WTC11 (cell line): ENCODE measurements at regions not wholly inside any gene's neighbourhood (a gene's known extent, or its start where the extent isn't known, plus 50 kb on each side); places are given as distances from the start of the nearest gene placed in this dataset.

ENCODE experiments used
- ATAC-seq: fragments of 200-7000 bp; cut with Tn5 transposase; 2 replicates; pipeline ENCODE4 v1.10.0; 2021; ENCODE audit warnings: mild to moderate bottlenecking, moderate library complexity
- CTCF ChIA-PET: fragments of 300-600 bp; sonication (Branson Sonifier 250); formaldehyde crosslinking; loops from one replicate; lab custom pipeline; 2021; ENCODE audit warnings: antibody characterized with exemption; lab: Charles Lee
- POLR2A ChIA-PET: fragments of 350-600 bp; sonication (Branson Sonifier 250); formaldehyde crosslinking; loops from one replicate; lab custom pipeline; 2021; ENCODE audit warnings: antibody characterized with exemption; lab: Charles Lee
- DNase-seq: peaks from one replicate; pipeline ENCODE4 v3.0.0; 2021; ENCODE audit warnings: low spot score
- H3K27ac Mint-ChIP-seq: 2 replicates; pipeline ENCODE4 v1.8.0; 2021; ENCODE audit warnings: mixed read lengths
- H3K27me3 Mint-ChIP-seq: 2 replicates; pipeline ENCODE4 v1.8.0; 2021; ENCODE audit warnings: low read depth, mild to moderate bottlenecking, moderate library complexity, mixed read lengths
- H3K36me3 Mint-ChIP-seq: 2 replicates; pipeline ENCODE4 v1.8.0; 2021; ENCODE audit warnings: mixed read lengths
- H3K4me1 Mint-ChIP-seq: 2 replicates; pipeline ENCODE4 v1.8.0; 2022; ENCODE audit warnings: mixed read lengths
- H3K4me3 Mint-ChIP-seq: 2 replicates; pipeline ENCODE4 v1.8.0; 2021; ENCODE audit warnings: mild to moderate bottlenecking, moderate library complexity, mixed read lengths
- H3K9me3 Mint-ChIP-seq: 2 replicates; pipeline ENCODE4 v1.8.0; 2021; ENCODE audit warnings: mixed read lengths
- FOXK1 ChIP-seq: sonication (generic); formaldehyde crosslinking; IDR thresholded peaks from 2 replicates; pipeline ENCODE4 v1.8.0; 2022; ENCODE audit warnings: mild to moderate bottlenecking, moderate library complexity, missing genetic modification reagents
- HMGA2 ChIP-seq: fragments of 250-450 bp; sonication (Bioruptor Pico); IDR thresholded peaks from 2 replicates; pipeline ENCODE4 v1.4.0; 2021; ENCODE audit warnings: mild to moderate bottlenecking, moderate library complexity
- NFYB ChIP-seq: sonication (generic); formaldehyde crosslinking; conservative IDR thresholded peaks from 2 replicates; pipeline ENCODE4 v1.8.0; 2022; ENCODE audit warnings: low read depth, missing genetic modification reagents
- NR3C1 ChIP-seq: sonication (generic); formaldehyde crosslinking; conservative IDR thresholded peaks from 2 replicates; pipeline ENCODE4 v1.8.1; 2023; ENCODE audit warnings: low read depth, mild to moderate bottlenecking, missing genetic modification reagents
- RELA ChIP-seq: sonication (generic); formaldehyde crosslinking; IDR thresholded peaks from 2 replicates; pipeline ENCODE4 v1.8.1; 2022; ENCODE audit warnings: missing genetic modification reagents, mild to moderate bottlenecking, borderline replicate concordance
- SP1 ChIP-seq: sonication (generic); formaldehyde crosslinking; conservative IDR thresholded peaks from 2 replicates; pipeline ENCODE4 v1.8.1; 2022; ENCODE audit warnings: missing genetic modification reagents
- TCF7 ChIP-seq: sonication (generic); formaldehyde crosslinking; IDR thresholded peaks from 2 replicates; pipeline ENCODE4 v1.8.0; 2022; ENCODE audit warnings: mild to moderate bottlenecking, low read depth, missing genetic modification reagents, moderate library complexity
- ZBTB21 ChIP-seq: sonication (generic); formaldehyde crosslinking; IDR thresholded peaks from 2 replicates; pipeline ENCODE4 v1.8.1; 2023; ENCODE audit warnings: mild to moderate bottlenecking, missing genetic modification reagents, borderline replicate concordance
- TF ChIP-seq, protein P1 (sequence below): sonication (generic); formaldehyde crosslinking; IDR thresholded peaks from 2 replicates; pipeline ENCODE4 v1.8.1; 2023; ENCODE audit warnings: mild to moderate bottlenecking, missing genetic modification reagents
- TF ChIP-seq, protein P2 (sequence below): sonication (generic); formaldehyde crosslinking; IDR thresholded peaks from 2 replicates; pipeline ENCODE4 v1.8.1; 2023; ENCODE audit warnings: mild to moderate bottlenecking, missing genetic modification reagents, borderline replicate concordance
- TF ChIP-seq, protein P3 (sequence below): sonication (generic); formaldehyde crosslinking; IDR thresholded peaks from 2 replicates; pipeline ENCODE4 v1.8.0; 2022; ENCODE audit warnings: mild to moderate bottlenecking, missing genetic modification reagents
- TF ChIP-seq, protein P4 (sequence below): fragments of 250-450 bp; sonication (Bioruptor Pico); IDR thresholded peaks from 2 replicates; pipeline ENCODE4 v1.9.0; 2021; ENCODE audit warnings: moderate library complexity, mild to moderate bottlenecking, inconsistent platforms, borderline replicate concordance
- TF ChIP-seq, protein P5 (sequence below): sonication (generic); formaldehyde crosslinking; IDR thresholded peaks from 2 replicates; pipeline ENCODE4 v1.8.1; 2022; ENCODE audit warnings: mild to moderate bottlenecking, moderate library complexity, missing genetic modification reagents
- TF ChIP-seq, protein P6 (sequence below): fragments of 250-450 bp; sonication (Bioruptor Pico); IDR thresholded peaks from 2 replicates; pipeline ENCODE4 v1.8.0; 2021; ENCODE audit warnings: mild to moderate bottlenecking
- TF ChIP-seq, protein P7 (sequence below): sonication (generic); formaldehyde crosslinking; IDR thresholded peaks from 2 replicates; pipeline ENCODE4 v1.8.0; 2023; ENCODE audit warnings: mild to moderate bottlenecking, missing genetic modification reagents
- TF ChIP-seq, protein P8 (sequence below): sonication (generic); formaldehyde crosslinking; IDR thresholded peaks from 2 replicates; pipeline ENCODE4 v1.8.1; 2022; ENCODE audit warnings: mild to moderate bottlenecking, missing genetic modification reagents, moderate library complexity, borderline replicate concordance

DNA sequence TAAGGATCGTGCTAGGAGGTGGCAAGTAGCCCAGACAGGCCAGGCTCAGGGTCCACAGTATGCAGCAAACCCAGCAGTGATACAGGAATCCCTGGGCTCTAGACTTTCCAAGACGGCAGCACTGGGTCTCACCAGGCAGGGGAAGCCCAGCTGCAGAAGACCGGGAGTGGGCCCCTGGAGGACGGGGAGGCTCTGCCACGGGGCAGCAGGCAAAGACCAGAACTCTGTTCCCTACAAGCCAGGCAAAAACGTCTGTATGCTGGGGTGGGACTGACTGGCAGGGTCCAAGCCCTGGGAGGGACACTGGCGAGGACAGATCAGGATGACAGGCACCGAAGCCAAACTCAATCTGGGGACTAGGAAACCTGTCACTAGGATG, 98.9 kb upstream of the SEC11C start (continued):
- TF ChIP-seq, protein P1, sequence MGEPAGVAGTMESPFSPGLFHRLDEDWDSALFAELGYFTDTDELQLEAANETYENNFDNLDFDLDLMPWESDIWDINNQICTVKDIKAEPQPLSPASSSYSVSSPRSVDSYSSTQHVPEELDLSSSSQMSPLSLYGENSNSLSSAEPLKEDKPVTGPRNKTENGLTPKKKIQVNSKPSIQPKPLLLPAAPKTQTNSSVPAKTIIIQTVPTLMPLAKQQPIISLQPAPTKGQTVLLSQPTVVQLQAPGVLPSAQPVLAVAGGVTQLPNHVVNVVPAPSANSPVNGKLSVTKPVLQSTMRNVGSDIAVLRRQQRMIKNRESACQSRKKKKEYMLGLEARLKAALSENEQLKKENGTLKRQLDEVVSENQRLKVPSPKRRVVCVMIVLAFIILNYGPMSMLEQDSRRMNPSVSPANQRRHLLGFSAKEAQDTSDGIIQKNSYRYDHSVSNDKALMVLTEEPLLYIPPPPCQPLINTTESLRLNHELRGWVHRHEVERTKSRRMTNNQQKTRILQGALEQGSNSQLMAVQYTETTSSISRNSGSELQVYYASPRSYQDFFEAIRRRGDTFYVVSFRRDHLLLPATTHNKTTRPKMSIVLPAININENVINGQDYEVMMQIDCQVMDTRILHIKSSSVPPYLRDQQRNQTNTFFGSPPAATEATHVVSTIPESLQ (CRISPR knock-in tag): no peak
- TF ChIP-seq HMGA2: no peak

DNA sequence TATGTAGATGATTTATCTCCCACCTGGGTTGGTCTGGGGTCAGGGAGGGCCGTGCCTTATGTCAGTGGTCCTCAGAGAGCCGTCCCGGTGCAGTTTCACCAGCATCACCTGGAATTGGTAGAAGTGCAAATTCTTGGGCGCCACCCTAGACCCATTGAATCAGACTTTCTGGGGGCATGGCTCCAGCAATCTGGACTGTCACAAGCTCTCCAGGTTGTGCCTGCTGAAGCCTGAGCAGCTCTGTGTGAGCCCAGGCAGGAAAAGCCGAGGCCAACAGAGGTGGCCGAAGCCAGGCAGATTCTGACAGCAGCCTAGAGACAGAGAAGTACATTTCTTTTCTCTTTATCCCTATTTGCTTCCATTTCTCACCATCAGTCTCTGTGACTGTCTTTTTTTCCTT, 98.4 kb upstream of the SEC11C start:
- H3K4me3 Mint-ChIP-seq: no peak overlapping the region
- no peak for DNase-seq
- 0 out of 2 replicates have a peak, but pooled peaks cover 5% of the 10 kb centered on the region for H3K4me1 Mint-ChIP-seq
- TF ChIP-seq, protein P2, sequence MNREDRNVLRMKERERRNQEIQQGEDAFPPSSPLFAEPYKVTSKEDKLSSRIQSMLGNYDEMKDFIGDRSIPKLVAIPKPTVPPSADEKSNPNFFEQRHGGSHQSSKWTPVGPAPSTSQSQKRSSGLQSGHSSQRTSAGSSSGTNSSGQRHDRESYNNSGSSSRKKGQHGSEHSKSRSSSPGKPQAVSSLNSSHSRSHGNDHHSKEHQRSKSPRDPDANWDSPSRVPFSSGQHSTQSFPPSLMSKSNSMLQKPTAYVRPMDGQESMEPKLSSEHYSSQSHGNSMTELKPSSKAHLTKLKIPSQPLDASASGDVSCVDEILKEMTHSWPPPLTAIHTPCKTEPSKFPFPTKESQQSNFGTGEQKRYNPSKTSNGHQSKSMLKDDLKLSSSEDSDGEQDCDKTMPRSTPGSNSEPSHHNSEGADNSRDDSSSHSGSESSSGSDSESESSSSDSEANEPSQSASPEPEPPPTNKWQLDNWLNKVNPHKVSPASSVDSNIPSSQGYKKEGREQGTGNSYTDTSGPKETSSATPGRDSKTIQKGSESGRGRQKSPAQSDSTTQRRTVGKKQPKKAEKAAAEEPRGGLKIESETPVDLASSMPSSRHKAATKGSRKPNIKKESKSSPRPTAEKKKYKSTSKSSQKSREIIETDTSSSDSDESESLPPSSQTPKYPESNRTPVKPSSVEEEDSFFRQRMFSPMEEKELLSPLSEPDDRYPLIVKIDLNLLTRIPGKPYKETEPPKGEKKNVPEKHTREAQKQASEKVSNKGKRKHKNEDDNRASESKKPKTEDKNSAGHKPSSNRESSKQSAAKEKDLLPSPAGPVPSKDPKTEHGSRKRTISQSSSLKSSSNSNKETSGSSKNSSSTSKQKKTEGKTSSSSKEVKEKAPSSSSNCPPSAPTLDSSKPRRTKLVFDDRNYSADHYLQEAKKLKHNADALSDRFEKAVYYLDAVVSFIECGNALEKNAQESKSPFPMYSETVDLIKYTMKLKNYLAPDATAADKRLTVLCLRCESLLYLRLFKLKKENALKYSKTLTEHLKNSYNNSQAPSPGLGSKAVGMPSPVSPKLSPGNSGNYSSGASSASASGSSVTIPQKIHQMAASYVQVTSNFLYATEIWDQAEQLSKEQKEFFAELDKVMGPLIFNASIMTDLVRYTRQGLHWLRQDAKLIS (CRISPR knock-in tag): no peak
- TF ChIP-seq NR3C1 (CRISPR knock-in tag) (no peak), SP1 (CRISPR knock-in tag) (no peak), NFYB (no peak), TCF7 (CRISPR knock-in tag) (no peak), FOXK1 (CRISPR knock-in tag) (no peak), ZBTB21 (no peak), RELA (no peak)
- TF ChIP-seq, protein P3, sequence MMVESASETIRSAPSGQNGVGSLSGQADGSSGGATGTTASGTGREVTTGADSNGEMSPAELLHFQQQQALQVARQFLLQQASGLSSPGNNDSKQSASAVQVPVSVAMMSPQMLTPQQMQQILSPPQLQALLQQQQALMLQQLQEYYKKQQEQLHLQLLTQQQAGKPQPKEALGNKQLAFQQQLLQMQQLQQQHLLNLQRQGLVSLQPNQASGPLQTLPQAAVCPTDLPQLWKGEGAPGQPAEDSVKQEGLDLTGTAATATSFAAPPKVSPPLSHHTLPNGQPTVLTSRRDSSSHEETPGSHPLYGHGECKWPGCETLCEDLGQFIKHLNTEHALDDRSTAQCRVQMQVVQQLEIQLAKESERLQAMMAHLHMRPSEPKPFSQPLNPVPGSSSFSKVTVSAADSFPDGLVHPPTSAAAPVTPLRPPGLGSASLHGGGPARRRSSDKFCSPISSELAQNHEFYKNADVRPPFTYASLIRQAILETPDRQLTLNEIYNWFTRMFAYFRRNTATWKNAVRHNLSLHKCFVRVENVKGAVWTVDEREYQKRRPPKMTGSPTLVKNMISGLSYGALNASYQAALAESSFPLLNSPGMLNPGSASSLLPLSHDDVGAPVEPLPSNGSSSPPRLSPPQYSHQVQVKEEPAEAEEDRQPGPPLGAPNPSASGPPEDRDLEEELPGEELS (CRISPR knock-in tag): no peak
- TF ChIP-seq, protein P4, sequence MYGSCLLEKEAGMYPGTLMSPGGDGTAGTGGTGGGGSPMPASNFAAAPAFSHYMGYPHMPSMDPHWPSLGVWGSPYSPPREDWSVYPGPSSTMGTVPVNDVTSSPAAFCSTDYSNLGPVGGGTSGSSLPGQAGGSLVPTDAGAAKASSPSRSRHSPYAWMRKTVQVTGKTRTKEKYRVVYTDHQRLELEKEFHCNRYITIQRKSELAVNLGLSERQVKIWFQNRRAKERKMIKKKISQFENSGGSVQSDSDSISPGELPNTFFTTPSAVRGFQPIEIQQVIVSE (CRISPR knock-in tag): no peak
- TF ChIP-seq, protein P5, sequence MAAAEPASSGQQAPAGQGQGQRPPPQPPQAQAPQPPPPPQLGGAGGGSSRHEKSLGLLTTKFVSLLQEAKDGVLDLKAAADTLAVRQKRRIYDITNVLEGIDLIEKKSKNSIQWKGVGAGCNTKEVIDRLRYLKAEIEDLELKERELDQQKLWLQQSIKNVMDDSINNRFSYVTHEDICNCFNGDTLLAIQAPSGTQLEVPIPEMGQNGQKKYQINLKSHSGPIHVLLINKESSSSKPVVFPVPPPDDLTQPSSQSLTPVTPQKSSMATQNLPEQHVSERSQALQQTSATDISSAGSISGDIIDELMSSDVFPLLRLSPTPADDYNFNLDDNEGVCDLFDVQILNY (CRISPR knock-in tag): no peak
- TF ChIP-seq, protein P6, sequence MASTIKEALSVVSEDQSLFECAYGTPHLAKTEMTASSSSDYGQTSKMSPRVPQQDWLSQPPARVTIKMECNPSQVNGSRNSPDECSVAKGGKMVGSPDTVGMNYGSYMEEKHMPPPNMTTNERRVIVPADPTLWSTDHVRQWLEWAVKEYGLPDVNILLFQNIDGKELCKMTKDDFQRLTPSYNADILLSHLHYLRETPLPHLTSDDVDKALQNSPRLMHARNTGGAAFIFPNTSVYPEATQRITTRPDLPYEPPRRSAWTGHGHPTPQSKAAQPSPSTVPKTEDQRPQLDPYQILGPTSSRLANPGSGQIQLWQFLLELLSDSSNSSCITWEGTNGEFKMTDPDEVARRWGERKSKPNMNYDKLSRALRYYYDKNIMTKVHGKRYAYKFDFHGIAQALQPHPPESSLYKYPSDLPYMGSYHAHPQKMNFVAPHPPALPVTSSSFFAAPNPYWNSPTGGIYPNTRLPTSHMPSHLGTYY: no peak
- TF ChIP-seq, protein P7, sequence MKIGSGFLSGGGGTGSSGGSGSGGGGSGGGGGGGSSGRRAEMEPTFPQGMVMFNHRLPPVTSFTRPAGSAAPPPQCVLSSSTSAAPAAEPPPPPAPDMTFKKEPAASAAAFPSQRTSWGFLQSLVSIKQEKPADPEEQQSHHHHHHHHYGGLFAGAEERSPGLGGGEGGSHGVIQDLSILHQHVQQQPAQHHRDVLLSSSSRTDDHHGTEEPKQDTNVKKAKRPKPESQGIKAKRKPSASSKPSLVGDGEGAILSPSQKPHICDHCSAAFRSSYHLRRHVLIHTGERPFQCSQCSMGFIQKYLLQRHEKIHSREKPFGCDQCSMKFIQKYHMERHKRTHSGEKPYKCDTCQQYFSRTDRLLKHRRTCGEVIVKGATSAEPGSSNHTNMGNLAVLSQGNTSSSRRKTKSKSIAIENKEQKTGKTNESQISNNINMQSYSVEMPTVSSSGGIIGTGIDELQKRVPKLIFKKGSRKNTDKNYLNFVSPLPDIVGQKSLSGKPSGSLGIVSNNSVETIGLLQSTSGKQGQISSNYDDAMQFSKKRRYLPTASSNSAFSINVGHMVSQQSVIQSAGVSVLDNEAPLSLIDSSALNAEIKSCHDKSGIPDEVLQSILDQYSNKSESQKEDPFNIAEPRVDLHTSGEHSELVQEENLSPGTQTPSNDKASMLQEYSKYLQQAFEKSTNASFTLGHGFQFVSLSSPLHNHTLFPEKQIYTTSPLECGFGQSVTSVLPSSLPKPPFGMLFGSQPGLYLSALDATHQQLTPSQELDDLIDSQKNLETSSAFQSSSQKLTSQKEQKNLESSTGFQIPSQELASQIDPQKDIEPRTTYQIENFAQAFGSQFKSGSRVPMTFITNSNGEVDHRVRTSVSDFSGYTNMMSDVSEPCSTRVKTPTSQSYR (CRISPR knock-in tag): no peak
- TF ChIP-seq, protein P8, sequence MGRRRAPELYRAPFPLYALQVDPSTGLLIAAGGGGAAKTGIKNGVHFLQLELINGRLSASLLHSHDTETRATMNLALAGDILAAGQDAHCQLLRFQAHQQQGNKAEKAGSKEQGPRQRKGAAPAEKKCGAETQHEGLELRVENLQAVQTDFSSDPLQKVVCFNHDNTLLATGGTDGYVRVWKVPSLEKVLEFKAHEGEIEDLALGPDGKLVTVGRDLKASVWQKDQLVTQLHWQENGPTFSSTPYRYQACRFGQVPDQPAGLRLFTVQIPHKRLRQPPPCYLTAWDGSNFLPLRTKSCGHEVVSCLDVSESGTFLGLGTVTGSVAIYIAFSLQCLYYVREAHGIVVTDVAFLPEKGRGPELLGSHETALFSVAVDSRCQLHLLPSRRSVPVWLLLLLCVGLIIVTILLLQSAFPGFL: no peak
- POLR2A ChIA-PET: no interaction called here
- H3K36me3 Mint-ChIP-seq: no peaks in the 10 kb centered on the region
- no peaks in the 10 kb centered on the region for H3K27me3 Mint-ChIP-seq
- H3K9me3 Mint-ChIP-seq: no peaks in the 10 kb centered on the region
- CTCF ChIA-PET: interaction anchor here (1.5 kb wide), 1 partner anchor 29 kb away, joined by 6 read pairs; no protein-coding TSS in a partner anchor
- no peak for ATAC-seq
- no peak overlapping the region for H3K27ac Mint-ChIP-seq
